ENCODE measurements at regions not wholly inside any gene's neighbourhood (a gene's known extent, or its start where the extent isn't known, plus 50 kb on each side); places are given as distances from the start of the nearest gene placed in this dataset.

DNA sequence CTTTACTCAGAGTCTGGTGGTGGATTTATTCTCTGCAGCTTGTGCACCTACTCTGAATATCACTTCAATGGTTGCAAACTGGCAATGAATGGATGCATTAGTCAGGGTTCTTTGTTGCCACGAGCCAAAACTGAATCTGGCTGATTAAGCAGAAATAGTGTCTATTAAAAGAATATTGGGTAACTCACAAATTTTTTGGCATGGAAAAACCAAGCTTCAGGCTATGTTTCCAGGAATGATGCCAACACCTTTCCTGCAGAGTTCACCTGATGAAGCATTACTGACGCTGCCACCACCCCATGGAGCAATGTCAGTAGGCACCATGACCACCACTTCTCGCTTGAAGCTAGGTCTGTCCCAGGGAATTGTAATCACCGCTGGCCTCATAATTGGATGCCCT is 597.8 kb upstream of the SLC10A2 start:
- no peak for DNase-seq (ENCODE audit: low read depth)
- H3K4me3 ChIP-seq (ENCODE audit: low read length): no peak overlapping the region
- no peak for TF ChIP-seq CTCF (conservative IDR thresholded peaks at IDR 0.05; ENCODE audit: low read depth, low read length)

DNA sequence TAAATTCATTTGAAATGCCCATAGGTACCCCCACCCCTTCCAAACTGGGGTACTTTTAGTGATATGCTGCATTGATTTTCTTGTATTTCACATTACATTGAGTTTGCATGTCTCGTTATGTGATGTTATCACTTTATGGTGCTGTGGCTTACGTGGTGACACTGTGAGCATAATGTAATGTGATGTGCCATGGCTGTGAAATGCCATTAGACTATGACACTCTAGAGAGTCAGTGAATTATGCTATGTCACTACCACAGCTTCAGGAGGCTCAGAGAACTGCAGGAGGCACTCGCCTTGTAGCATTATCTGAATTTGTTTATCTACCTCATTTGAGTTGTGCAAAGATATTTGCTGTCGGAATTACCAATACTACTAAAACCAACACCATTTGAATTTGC is 590.1 kb upstream of the SLC10A2 start:
- TF ChIP-seq CTCF (conservative IDR thresholded peaks at IDR 0.05; ENCODE audit: low read depth, low read length): no peak
- H3K4me3 ChIP-seq (ENCODE audit: low read length): no peak overlapping the region
- no peak for DNase-seq (ENCODE audit: low read depth)

DNA sequence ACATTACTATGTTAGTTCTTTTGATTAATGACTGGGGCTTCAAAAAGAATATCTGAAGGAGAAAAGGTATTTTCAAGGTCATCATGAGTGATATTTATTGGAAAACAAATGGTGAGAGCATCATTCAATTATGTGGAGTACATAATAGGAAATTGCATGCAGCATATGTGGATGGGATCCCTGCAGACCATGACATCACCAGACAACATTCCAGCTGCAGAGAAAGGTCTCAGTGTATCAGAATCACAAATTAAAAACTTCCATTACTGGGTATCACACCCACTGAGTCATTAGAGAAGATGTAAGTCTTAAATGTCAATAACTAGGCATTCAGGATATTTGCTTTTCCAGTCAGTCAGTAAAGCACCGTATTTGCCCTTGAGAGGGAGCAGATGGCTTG is 574.4 kb upstream of the SLC10A2 start:
- no peak for TF ChIP-seq CTCF (conservative IDR thresholded peaks at IDR 0.05; ENCODE audit: low read depth, low read length)
- no peak overlapping the region for H3K4me3 ChIP-seq (ENCODE audit: low read length)
- DNase-seq (ENCODE audit: low read depth): no peak

DNA sequence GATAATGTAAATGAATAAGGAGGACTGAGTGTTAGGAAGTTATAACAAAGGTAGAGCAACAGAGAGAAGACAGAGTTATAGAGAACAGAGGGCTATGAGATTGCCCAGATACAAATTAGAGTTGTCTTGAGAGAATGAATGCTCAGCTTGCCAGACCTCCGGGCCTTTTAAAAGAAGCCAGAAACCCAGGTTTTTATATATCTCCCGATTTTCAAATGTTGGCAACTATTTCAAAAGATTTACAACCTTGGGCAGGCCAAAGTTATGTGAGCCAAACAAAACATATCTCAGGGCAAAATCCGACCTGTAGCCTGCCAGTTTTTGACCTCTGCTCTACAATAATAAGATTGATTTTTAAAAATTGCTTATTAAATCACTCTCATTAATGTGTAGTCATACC is 573.1 kb upstream of the SLC10A2 start:
- no peak for DNase-seq (ENCODE audit: low read depth)
- H3K4me3 ChIP-seq (ENCODE audit: low read length): no peak overlapping the region
- no peak for TF ChIP-seq CTCF (conservative IDR thresholded peaks at IDR 0.05; ENCODE audit: low read depth, low read length)

DNA sequence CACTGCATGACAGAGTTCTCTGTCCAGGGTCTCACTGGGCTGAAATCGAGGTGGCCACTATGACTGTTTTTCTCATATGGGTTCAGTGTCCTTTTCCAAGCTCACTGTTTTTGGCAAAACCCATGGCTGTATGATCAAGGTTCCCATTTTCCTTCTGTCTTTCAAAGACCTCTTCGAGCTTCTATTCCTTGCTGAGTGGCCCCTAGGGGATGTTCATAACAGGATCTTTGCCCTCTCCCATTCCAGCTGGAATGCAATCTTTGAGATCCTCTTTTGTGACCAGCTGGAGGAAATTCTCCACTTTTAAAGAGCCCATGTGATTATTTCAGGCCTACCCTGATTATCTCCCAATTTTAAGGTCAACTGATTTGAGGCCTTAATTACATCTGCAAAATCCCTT is 572.5 kb upstream of the SLC10A2 start:
- TF ChIP-seq CTCF (conservative IDR thresholded peaks at IDR 0.05; ENCODE audit: low read depth, low read length): no peak
- DNase-seq (ENCODE audit: low read depth): no peak
- H3K4me3 ChIP-seq (ENCODE audit: low read length): no peak overlapping the region

- TF ChIP-seq CTCF (conservative IDR thresholded peaks at IDR 0.05; ENCODE audit: low read depth, low read length): no peak
- no peak overlapping the region for H3K4me3 ChIP-seq (ENCODE audit: low read length)
- DNase-seq (ENCODE audit: low read depth): no peak
These were observed 567.8 kb upstream of the SLC10A2 start for GRCh38 chr13:103634066-103634465.

- TF ChIP-seq CTCF (conservative IDR thresholded peaks at IDR 0.05; ENCODE audit: low read depth, low read length): no peak
- no peak overlapping the region for H3K4me3 ChIP-seq (ENCODE audit: low read length)
- no peak for DNase-seq (ENCODE audit: low read depth)
These were observed 559.0 kb upstream of the SLC10A2 start for GRCh38 chr13:103625194-103625593.

Measured in retinal pigment epithelial cell (primary cell).